GM21515 (cell line): ENCODE measurements at regions not wholly inside any gene's neighbourhood (a gene's known extent, or its start where the extent isn't known, plus 50 kb on each side); places are given as distances from the start of the nearest gene placed in this dataset.
A peak's percentile ranks its signal among the peaks of the same experiment; 100 is the strongest.
"Not testable (repeated sequence)": the region's sequence is repeated elsewhere in the genome, so short reads cannot be mapped to it uniquely, and the experiment has no call there.

Experiments used
- ATAC-seq: cut with Tn5 transposase; IDR thresholded peaks from one replicate; pipeline ENCODE4 v1.9.1; 2021; ENCODE audit not compliant: unreplicated experiment

DNA sequence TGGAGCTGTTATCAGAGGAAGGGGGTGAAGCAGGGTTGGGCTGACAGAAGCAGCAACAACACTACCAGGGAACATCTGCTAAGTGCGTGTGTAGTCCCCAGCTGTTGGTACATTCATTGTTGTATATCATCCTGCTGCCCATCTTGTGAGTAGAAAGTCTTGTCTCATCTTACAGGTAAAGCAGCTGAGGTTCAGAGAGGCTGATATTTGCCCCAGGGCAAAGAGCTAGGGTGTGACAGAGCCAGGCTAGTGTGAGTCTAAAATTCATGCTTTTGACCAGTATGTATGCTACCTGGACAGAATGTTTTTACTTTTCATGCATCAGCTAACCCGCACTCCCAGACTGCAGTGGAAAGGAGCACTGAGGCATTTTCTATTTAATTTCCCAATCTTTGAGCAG is 221.6 kb downstream of the STK31 start:
- ATAC-seq: no peak

GRCh38 chr7:23938215-23938614 is 228.2 kb downstream of the STK31 start:
- ATAC-seq: no peak

DNA sequence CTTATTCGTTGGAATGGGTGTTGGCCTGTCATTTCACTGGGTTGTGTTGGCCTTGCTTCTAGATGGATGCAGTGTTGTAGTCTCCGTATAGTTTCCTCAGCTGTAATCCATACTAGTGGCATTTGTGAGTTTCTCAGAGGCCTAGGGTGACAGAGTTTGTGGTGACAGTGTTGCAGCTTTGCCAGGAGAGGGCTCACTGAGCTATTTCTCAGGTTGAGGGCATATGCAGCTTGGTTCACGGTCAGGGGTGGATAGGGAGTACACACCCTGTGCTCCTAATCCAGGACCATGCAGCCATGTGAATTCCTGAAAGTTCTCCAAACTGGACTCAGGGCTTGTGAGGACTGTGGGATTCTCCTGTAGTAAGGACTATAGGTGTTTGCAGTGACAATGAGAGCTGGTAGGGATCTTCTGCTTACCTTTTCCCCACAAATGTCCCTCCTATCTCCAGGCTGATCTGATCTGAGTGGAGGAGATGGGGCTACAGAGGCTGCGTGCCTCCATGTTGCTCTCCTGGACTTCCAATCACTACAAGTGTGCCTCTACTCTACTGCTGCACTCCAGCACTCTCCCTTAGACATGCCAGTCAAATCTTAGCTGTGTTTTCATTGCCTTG is 229.0 kb downstream of the STK31 start:
- peak; percentile 59 for ATAC-seq

DNA sequence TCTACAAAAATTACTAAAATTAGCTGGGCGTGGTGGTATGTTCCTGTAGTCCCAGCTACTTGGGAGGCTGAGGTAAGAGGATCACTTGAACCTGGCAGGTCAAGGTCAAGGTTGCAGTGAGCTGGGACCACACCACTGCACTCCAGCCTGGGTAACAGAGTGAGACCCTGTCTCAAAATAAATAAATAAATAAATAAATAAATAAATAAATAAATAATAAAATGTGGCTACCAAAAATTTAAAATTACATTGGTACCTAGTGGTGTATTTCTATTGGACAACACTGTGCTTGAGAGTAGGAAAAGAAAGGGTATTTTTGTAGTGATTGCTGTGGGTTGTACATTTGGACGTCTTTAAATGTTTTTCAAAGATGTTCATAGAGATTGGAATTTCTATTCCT is 229.7 kb downstream of the STK31 start:
- not testable (repeated sequence) for ATAC-seq

DNA sequence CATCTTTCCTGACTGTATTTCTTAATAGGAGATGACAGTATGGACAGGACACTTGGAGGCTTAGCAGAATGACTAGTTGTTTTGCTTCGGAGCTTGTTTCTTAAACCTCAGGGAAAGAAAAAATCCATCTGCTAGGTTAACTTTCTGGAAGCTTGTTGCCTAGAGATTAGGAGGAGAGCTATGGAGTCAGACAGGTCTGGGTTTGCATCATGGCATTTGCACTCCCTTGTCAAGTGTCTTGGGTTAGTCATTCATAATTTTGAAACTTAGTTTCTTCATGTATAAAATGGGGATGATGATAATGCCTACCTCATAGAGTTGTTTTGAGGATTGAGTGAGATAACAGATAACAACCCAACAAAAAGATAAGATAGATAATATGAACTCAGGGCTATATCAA is 231.5 kb downstream of the STK31 start:
- ATAC-seq: no peak

GRCh38 chr7:23942032-23942431 is 232.0 kb downstream of the STK31 start:
- ATAC-seq: no peak

GRCh38 chr7:23944131-23944530 is 234.1 kb downstream of the STK31 start:
- ATAC-seq: no peak

GRCh38 chr7:23945472-23945871 is 235.5 kb downstream of the STK31 start:
- ATAC-seq: no peak

DNA sequence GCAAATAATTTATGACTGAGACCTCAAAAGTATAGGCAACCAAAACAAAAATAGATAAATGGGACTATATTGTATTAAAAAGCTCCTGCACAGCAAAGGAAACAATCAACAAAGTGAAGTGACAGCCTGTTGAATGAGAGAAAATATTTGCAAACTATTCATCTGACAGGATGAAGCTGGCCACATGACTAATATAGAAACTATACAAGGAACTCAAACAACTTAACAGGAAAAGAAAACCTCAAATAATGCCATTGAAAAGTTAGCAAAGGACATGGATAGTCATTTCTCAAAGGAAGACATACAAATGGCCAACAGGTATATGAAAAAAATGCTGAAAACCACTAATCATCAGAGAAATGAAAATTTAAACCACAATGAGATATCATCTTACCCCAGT is 245.1 kb downstream of the STK31 start:
- no peak for ATAC-seq

- no peak for ATAC-seq
These were observed 245.7 kb downstream of the STK31 start for GRCh38 chr7:23955600-23956149.

DNA sequence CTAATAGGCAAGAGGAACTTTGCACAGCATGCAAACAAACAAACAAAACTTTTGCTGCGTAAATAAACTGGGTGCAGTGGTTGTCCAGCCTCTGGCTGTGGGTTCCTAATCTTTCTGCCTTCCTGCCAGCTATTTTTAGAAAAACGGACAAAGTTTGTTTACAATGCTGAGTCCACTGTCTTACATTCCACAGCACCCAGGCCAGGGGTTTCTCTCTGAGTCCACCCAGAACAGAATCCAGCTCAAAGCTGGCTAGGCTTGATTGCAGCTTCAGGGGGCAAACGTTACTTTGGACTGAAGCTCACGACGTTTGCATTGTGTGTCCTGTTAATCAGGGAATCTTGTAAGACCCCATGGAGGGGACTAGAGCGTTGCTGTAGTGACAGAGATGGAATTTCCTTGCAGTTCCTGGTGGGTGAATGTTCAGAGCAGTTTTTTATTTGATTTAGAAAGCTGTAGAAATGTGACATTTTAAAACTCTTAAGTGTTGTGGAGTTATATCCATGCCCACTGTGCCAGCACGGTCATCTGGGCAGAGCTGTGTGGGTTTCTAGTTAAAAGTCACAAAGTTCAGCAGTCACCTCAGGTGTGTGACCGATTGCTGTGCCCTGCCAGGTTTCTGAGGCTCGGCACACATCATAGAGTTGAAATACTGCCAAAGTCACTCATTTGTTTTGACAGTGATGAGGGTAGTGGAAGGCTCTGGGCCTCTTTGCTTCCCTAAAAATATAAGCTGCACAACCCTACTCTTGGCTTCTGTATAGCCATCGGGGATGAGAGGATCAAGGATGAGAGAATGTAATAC is 247.0 kb downstream of the STK31 start:
- no peak for ATAC-seq

DNA sequence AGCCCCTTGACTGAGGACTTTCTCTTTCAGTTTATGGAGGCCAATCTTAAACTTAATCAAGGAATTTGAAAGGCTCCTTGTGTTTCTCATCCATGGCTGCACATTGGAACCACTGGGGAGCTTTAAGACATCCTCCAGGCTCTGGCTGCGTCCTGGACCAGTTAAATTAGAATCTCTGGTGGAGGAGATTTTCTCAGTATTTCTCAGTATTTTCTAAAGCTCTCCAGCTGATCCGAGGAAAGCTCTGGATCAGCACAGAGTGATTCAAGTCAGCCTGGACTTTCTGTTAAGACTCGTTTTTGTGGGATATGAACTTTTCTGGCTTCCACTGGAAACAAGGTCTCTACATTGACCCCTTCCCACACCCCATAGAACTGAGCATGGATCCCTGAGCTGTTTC is 249.8 kb downstream of the STK31 start:
- ATAC-seq: no peak

- no peak for ATAC-seq
These were observed 250.3 kb downstream of the STK31 start for GRCh38 chr7:23960361-23960760.

GRCh38 chr7:23963461-23964165 is 253.6 kb downstream of the STK31 start:
- no peak for ATAC-seq

GRCh38 chr7:23964715-23965114 is 254.7 kb downstream of the STK31 start:
- ATAC-seq: no peak

DNA sequence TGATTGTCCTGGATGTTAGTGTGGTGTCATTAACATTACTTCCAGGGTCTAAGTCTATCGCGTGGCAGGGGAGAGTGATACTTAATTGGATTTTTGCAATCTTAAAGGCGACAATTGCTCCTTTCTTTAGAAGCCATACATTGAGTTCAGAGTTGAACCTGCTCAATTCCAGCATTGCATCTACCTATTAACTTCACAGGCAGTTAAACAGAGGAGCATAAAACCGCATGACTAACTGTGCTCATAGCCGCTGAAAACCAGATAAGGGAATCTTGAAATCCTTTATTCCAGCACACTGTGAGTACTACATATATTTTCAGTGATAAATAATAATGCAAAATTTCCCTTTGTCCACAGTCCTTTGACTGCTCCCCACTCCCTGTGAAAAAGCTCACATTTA is 255.3 kb downstream of the STK31 start:
- no peak for ATAC-seq

- ATAC-seq: no peak
These were observed 256.9 kb downstream of the STK31 start for GRCh38 chr7:23966941-23967340.

DNA sequence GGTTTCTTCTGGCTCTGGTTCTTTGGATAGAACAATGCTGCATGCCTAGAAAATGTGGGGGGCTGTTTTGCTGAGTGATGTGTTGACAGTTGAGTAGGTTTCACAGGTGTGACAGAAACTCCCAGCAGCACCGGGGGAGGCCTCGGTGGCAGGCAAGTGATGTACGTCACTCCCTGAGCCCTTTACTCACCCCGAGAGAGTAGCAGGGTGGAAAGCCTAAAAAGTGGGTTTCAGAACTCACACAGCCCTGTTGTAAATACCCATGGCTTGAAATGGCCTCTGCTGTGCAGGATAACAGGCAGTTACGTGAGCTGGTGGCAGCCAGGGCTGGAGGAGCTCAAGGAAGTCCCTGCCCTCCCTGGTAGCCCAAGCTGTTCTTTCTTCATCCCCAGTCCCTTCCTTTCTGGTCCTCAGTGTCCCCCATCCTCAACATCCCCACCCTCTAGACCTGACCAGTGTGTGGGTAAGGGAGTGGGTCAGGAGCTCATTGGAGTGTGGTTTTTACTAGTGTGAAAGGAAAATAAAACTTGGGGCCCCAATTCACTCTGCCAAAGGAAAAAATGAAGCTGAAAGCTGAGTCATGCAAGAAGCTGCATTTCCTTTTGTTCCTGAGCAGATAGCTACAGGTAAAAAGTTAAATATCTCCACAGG is 258.1 kb downstream of the STK31 start:
- ATAC-seq: no peak

DNA sequence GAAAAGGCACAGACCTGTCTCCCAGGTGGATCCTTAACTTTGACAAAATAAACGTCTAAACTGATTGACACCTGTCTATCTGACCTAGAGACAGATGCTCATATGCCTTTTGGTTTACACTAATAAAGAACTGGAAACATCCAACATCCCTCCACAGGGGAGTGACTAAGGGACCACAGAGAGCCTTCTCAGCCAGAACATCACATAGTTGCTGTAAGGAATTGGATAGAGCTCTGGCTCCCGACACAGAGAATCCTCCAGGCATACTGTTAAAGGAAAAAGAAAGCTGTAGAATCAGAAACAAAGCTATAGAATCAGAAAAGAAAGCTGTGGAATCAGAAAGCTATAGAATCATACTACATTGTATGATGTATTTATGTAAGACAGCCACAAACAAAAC is 258.8 kb downstream of the STK31 start:
- no peak for ATAC-seq

- ATAC-seq: no peak
These were observed 259.4 kb downstream of the STK31 start for GRCh38 chr7:23969443-23969842.

- no peak for ATAC-seq
These were observed 260.2 kb downstream of the STK31 start for GRCh38 chr7:23970193-23970592.
